ENCODE measurements at regions not wholly inside any gene's neighbourhood (a gene's known extent, or its start where the extent isn't known, plus 50 kb on each side); places are given as distances from the start of the nearest gene placed in this dataset.
A peak's percentile ranks its signal among the peaks of the same experiment; 100 is the strongest.
"Not testable (repeated sequence)": the region's sequence is repeated elsewhere in the genome, so short reads cannot be mapped to it uniquely, and the experiment has no call there.

GRCh38 chr4:97374526-97374925 is 768.8 kb downstream of the STPG2 start:
- in situ Hi-C loops (cut with HindIII; ENCODE audit: low pct_ligation_motif_present, low pct_unique_long_range_greater_than_20kb, low sequenced_read_pairs), result no loop called here
- DNase-seq, result no peak

- DNase-seq, result no peak
- in situ Hi-C loops (cut with HindIII; ENCODE audit: low pct_ligation_motif_present, low pct_unique_long_range_greater_than_20kb, low sequenced_read_pairs), result no loop called here
Observed at GRCh38 chr4:97386969-97387368, 756.3 kb downstream of the STPG2 start.

GRCh38 chr4:97394653-97395052 is 748.6 kb downstream of the STPG2 start:
- DNase-seq, result peak; percentile 0
- in situ Hi-C loops (cut with HindIII; ENCODE audit: low pct_ligation_motif_present, low pct_unique_long_range_greater_than_20kb, low sequenced_read_pairs), result no loop called here

DNA sequence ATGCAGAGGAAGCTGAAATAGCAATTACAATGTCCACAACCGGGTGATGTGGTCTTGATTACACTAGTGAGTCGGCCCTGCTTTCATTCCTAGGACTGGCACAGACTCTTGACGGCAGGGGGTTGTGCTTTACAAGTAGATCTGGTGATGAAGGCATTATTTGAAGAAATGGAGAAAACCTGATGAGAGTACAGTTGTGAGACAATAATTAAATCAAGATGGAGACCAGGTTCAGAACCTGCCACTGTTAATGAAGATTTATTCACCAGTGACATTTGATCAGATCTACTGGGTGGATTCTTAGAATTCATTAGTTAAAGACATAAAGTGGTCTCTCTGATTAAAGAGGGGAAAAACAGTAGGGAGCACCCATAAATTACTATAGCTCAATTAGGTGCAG is 747.2 kb downstream of the STPG2 start:
- no peak for DNase-seq
- in situ Hi-C loops (cut with HindIII; ENCODE audit: low pct_ligation_motif_present, low pct_unique_long_range_greater_than_20kb, low sequenced_read_pairs), result no loop called here

- in situ Hi-C loops (cut with HindIII; ENCODE audit: low pct_ligation_motif_present, low pct_unique_long_range_greater_than_20kb, low sequenced_read_pairs), result no loop called here
- no peak for DNase-seq
Observed at GRCh38 chr4:97396605-97397004, 746.7 kb downstream of the STPG2 start.

DNA sequence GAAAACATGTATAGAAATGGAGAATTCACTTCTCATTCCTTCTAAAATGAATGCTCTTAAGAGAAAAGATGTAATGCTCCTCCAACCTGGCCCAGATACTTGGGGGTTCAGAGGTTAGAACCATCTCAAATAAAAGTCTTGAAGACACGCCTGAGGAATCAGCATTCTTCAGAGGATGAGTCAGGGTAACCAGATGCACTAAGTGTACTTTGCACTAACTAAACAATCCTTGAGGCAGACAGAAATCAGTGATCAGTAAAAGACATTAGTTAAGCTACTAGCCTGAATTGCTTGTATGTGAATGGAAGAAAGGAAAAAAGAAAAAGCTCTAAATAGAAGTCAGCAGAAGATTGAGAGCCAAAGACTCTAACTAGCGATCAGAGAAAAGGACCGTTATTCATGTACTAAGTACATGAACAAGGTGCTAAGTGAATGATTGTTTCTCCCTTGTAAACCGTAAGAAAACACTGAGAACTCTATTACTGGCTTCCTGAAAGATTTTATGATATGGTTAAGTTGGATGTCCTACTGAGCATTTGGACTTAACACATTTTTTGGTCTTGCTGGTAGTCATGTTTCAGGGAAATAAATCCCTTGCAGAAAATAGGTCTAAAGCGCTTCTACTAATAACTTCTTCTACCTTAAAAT is 738.3 kb downstream of the STPG2 start:
- DNase-seq, result peak; percentile 27
- in situ Hi-C loops (cut with HindIII; ENCODE audit: low pct_ligation_motif_present, low pct_unique_long_range_greater_than_20kb, low sequenced_read_pairs), result no loop called here

- in situ Hi-C loops (cut with HindIII; ENCODE audit: low pct_ligation_motif_present, low pct_unique_long_range_greater_than_20kb, low sequenced_read_pairs), result no loop called here
- DNase-seq, result no peak
Observed at GRCh38 chr4:97411356-97411755, 731.9 kb downstream of the STPG2 start.

- DNase-seq, result no peak
- in situ Hi-C loops (cut with HindIII; ENCODE audit: low pct_ligation_motif_present, low pct_unique_long_range_greater_than_20kb, low sequenced_read_pairs), result no loop called here
Observed at GRCh38 chr4:97412331-97412730, 730.9 kb downstream of the STPG2 start.

GRCh38 chr4:97414161-97414560 is 729.1 kb downstream of the STPG2 start:
- in situ Hi-C loops (cut with HindIII; ENCODE audit: low pct_ligation_motif_present, low pct_unique_long_range_greater_than_20kb, low sequenced_read_pairs), result no loop called here
- DNase-seq, result no peak

- DNase-seq, result no peak
- in situ Hi-C loops (cut with HindIII; ENCODE audit: low pct_ligation_motif_present, low pct_unique_long_range_greater_than_20kb, low sequenced_read_pairs), result no loop called here
Observed at GRCh38 chr4:97432551-97432950, 710.7 kb downstream of the STPG2 start.

DNA sequence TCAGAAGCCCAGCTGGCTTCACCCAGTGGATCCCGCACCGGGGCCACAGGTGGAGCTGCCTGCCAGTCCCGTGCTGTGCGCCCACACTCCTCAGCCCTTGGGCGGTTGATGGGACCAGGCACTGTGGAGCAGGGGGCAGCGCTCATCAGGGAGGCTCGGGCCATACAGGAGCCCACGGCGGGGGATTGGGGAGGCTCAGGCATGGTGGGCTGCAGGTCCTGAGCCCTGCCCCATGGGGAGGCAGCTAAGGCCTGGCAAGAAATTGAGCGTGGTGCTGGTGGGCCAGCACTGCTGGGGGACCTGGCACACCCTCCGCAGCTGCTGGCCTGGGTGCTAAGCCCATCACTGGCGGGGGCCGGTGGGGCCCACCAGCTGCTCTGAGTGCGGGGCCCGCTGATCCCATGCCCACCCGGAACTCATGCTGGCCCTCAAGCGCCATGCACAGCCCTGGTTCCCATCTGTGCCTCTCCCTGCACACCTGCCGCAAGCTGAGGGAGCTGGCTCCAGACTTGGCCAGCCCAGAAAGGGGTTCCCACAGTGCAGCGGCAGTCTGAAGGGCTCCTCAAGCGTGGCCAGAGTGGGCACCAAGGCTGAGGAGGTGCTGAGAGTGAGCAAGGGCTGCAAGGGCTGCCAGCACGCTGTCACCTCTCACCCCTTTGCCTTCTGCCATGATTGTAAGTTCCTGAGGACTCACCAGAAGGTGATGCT is 705.1 kb downstream of the STPG2 start:
- in situ Hi-C loops (cut with HindIII; ENCODE audit: low pct_ligation_motif_present, low pct_unique_long_range_greater_than_20kb, low sequenced_read_pairs); DNase-seq: not testable (repeated sequence)

GRCh38 chr4:97453186-97453585 is 690.1 kb downstream of the STPG2 start:
- in situ Hi-C loops (cut with HindIII; ENCODE audit: low pct_ligation_motif_present, low pct_unique_long_range_greater_than_20kb, low sequenced_read_pairs), result no loop called here
- no peak for DNase-seq

- in situ Hi-C loops (cut with HindIII; ENCODE audit: low pct_ligation_motif_present, low pct_unique_long_range_greater_than_20kb, low sequenced_read_pairs), result no loop called here
- DNase-seq, result no peak
Observed at GRCh38 chr4:97457253-97457652, 686.0 kb downstream of the STPG2 start.

DNA sequence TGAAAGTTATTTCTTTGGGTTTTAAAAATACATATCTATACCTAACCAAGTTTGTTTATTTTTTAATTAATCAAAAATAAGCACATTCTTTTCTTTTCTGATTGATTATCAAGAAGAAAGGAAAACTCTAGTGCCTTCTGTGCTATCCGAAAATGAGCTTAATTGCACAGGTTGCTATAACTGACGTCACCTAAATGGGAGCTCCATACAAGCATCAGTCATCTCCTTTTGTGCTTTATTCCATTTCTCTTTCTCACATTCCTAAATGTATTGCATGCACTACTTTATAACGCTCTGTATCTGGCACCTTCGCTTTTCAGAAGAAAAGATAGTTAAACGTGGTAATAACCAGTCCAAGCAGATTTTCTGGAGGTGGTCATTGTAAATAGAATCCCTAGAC is 675.0 kb downstream of the STPG2 start:
- no peak for DNase-seq
- in situ Hi-C loops (cut with HindIII; ENCODE audit: low pct_ligation_motif_present, low pct_unique_long_range_greater_than_20kb, low sequenced_read_pairs), result no loop called here

DNA sequence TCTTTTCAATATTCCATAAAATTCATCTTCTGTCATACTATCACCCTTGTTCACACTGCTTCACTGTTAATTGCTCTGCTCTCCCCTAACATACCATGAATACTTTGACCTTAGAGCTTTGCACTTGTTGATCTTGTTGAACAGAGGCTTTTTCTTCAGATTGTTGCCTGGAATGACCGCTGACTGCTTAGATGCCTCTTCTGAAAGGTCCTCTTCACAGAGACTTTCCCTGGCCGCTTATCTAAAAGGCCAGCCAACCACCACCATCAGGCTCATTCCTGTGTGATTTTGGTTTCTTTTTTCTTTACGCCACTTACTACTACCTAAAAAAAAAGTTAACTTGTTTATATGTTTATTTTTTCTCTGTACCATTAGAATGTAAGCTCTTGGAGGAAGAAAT is 667.7 kb downstream of the STPG2 start:
- DNase-seq, result no peak
- in situ Hi-C loops (cut with HindIII; ENCODE audit: low pct_ligation_motif_present, low pct_unique_long_range_greater_than_20kb, low sequenced_read_pairs), result no loop called here

DNA sequence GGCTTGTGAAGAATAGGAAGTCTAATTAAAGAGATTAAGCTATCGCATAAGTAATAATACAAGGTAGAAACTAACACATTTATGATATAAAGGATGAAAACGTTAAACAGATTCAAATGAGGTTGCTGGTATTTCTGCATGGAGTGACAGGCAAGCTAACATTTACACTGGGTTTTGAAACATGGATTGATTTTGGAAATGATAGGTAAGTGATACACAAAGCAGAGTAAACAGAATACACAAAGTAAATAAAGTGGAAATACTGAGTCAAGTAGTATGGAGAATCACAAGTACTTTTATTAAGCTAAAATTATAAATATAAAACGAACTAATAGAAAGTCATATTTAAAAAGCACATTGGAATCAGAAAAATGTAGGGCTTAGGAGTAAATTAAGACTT is 665.3 kb downstream of the STPG2 start:
- no peak for DNase-seq
- in situ Hi-C loops (cut with HindIII; ENCODE audit: low pct_ligation_motif_present, low pct_unique_long_range_greater_than_20kb, low sequenced_read_pairs), result no loop called here

GRCh38 chr4:97479388-97479787 is 663.9 kb downstream of the STPG2 start:
- no peak for DNase-seq
- in situ Hi-C loops (cut with HindIII; ENCODE audit: low pct_ligation_motif_present, low pct_unique_long_range_greater_than_20kb, low sequenced_read_pairs), result no loop called here

DNA sequence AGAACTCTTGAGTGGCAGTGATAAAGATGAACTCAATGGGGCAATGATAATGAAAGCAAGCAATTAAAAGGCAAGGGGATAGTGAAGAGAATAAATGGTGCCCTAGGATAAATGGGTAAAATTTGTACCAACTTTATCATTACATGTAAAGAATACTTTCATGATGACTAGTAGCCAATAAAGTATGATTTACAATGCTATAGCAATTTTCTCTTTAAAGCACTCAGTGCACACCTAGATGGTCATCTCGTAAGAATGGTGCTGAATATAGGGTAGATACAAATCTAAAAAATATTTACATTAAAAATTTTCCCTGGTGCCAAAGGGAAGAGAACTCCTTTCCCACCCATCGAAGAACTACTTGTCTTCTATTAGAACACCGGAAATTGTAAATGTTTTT is 651.4 kb downstream of the STPG2 start:
- no peak for DNase-seq
- in situ Hi-C loops (cut with HindIII; ENCODE audit: low pct_ligation_motif_present, low pct_unique_long_range_greater_than_20kb, low sequenced_read_pairs), result no loop called here

DNA sequence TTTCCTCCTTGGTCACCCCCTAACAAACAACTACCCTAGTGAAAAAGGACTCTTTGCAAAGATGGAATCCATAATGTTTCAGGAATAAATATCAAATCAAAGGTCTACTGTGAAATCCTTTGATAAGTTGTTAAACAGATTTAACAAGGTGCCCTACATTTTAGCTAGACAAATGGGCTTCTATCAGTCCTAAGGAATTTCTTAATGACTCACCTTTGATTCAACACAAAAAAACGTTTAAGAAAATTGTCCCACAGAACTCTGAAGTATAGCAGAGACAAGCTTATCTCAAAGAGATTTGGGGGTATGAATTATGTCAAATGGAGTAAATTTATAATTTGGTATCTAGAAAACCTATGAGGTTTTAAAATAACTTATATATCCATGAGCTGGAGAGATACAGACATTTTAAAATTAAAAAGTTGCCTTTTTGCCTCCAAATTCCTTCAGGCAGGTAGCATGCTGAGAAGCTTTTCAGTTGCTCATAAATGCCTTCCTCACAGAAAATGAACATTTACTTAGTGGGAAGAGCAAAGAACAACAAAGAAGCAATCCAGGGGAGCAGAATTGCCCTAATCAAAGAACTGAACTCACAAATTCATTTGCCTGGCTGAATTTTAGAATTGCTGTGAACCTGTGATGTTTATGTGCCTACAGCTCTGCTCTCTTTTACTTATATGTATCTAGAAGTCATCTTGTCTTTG is 649.3 kb downstream of the STPG2 start:
- in situ Hi-C loops (cut with HindIII; ENCODE audit: low pct_ligation_motif_present, low pct_unique_long_range_greater_than_20kb, low sequenced_read_pairs), result no loop called here
- DNase-seq, result no peak
